ENCODE measurements at regions not wholly inside any gene's neighbourhood (a gene's known extent, or its start where the extent isn't known, plus 50 kb on each side); places are given as distances from the start of the nearest gene placed in this dataset.

- peaks cover 27% of the 10 kb centered on the region for H3K27me3 ChIP-seq (ENCODE audit: low read length)
- no peaks in the 10 kb centered on the region for H3K79me2 ChIP-seq (ENCODE audit: low read length)
- H3K9me3 ChIP-seq (ENCODE audit: low read length), result no peaks in the 10 kb centered on the region
- intact Hi-C loops (cut with micrococcal nuclease), result no loop called here
- no peaks in the 10 kb centered on the region for H3K9me2 ChIP-seq (replicated peaks; ENCODE audit: low read length)
- no peak for ATAC-seq
- no peak overlapping the region for H2AFZ ChIP-seq (ENCODE audit: low read length)
- H3K4me2 ChIP-seq (ENCODE audit: low read length), result no peak overlapping the region
- POLR2A ChIA-PET (ENCODE audit: unreplicated experiment), result no interaction called here
- H3K4me3 ChIP-seq (ENCODE audit: low read length), result no peak overlapping the region
- H4K20me1 ChIP-seq (ENCODE audit: low read length), result no peaks in the 10 kb centered on the region
- no peak overlapping the region for H3K27ac ChIP-seq (ENCODE audit: low read length)
- H3K9ac ChIP-seq (ENCODE audit: low read length), result no peak overlapping the region
- no peaks in the 10 kb centered on the region for H3K4me1 ChIP-seq (ENCODE audit: insufficient read depth, low read length)
- DNase-seq, result no peak
- H3K36me3 ChIP-seq (ENCODE audit: low read depth, low read length), result no peaks in the 10 kb centered on the region
- CTCF ChIA-PET, result no interaction called here
- TF ChIP-seq EZH2 (IDR thresholded peaks at IDR 0.05; ENCODE audit: low read length, unreplicated experiment), result no peak
- TF ChIP-seq EZH2phosphoT487 (IDR thresholded peaks at IDR 0.05; ENCODE audit: borderline replicate concordance, low read length), result no peak
- no peaks in the 10 kb centered on the region for H3F3A ChIP-seq (ENCODE audit: low read length, unreplicated experiment)
- BruUV-seq (replicated peaks), result no TSS peak
Measured at GRCh38 chr2:128774320-128775216, 455.9 kb upstream of the HS6ST1 start.

- Histone ChIP-seq H3K9me3 (ENCODE audit: low read length) (no peaks in the 10 kb centered on the region), H3K4me1 (ENCODE audit: insufficient read depth, low read length) (no peaks in the 10 kb centered on the region), H3K9ac (ENCODE audit: low read length) (no peak overlapping the region), H3K27ac (ENCODE audit: low read length) (no peak overlapping the region), H3K9me2 (replicated peaks; ENCODE audit: low read length) (no peaks in the 10 kb centered on the region), H4K20me1 (ENCODE audit: low read length) (no peaks in the 10 kb centered on the region), H3K4me2 (ENCODE audit: low read length) (no peak overlapping the region), H3K79me2 (ENCODE audit: low read length) (no peaks in the 10 kb centered on the region), H3K4me3 (ENCODE audit: low read length) (no peak overlapping the region), H2AFZ (ENCODE audit: low read length) (no peak overlapping the region), H3K27me3 (ENCODE audit: low read length) (peaks cover 27% of the 10 kb centered on the region), H3F3A (ENCODE audit: low read length, unreplicated experiment) (no peaks in the 10 kb centered on the region), H3K36me3 (ENCODE audit: low read depth, low read length) (no peaks in the 10 kb centered on the region)
- intact Hi-C loops (cut with micrococcal nuclease), result no loop called here
- ChIA-PET POLR2A (ENCODE audit: unreplicated experiment) (no interaction called here), CTCF (no interaction called here)
- no TSS peak for BruUV-seq (replicated peaks)
- DNase-seq, result no peak
- TF ChIP-seq CTCF (conservative IDR thresholded peaks at IDR 0.05; ENCODE audit: low read depth, low read length) (no peak), EZH2 (IDR thresholded peaks at IDR 0.05; ENCODE audit: low read length, unreplicated experiment) (no peak), EZH2phosphoT487 (IDR thresholded peaks at IDR 0.05; ENCODE audit: borderline replicate concordance, low read length) (no peak)
- no peak for ATAC-seq
Measured at GRCh38 chr2:128775217-128775913, 456.7 kb upstream of the HS6ST1 start.

GRCh38 chr2:128775914-128776285, 457.2 kb upstream of the HS6ST1 start:
- no peaks in the 10 kb centered on the region for H3F3A ChIP-seq (ENCODE audit: low read length, unreplicated experiment)
- H3K4me3 ChIP-seq (ENCODE audit: low read length), result no peak overlapping the region
- TF ChIP-seq EZH2phosphoT487 (IDR thresholded peaks at IDR 0.05; ENCODE audit: borderline replicate concordance, low read length), result no peak
- TF ChIP-seq CTCF (conservative IDR thresholded peaks at IDR 0.05; ENCODE audit: low read depth, low read length), result no peak
- no peak for TF ChIP-seq EZH2 (IDR thresholded peaks at IDR 0.05; ENCODE audit: low read length, unreplicated experiment)
- intact Hi-C loops (cut with micrococcal nuclease), result no loop called here
- H3K9ac ChIP-seq (ENCODE audit: low read length), result no peak overlapping the region
- ChIA-PET POLR2A (ENCODE audit: unreplicated experiment) (no interaction called here), CTCF (no interaction called here)
- H3K27ac ChIP-seq (ENCODE audit: low read length), result no peak overlapping the region
- no peaks in the 10 kb centered on the region for H3K79me2 ChIP-seq (ENCODE audit: low read length)
- ATAC-seq, result no peak
- BruUV-seq (replicated peaks), result no TSS peak
- no peak overlapping the region for H2AFZ ChIP-seq (ENCODE audit: low read length)
- no peaks in the 10 kb centered on the region for H3K9me3 ChIP-seq (ENCODE audit: low read length)
- peaks cover 27% of the 10 kb centered on the region for H3K27me3 ChIP-seq (ENCODE audit: low read length)
- no peaks in the 10 kb centered on the region for H4K20me1 ChIP-seq (ENCODE audit: low read length)
- no peaks in the 10 kb centered on the region for H3K9me2 ChIP-seq (replicated peaks; ENCODE audit: low read length)
- no peaks in the 10 kb centered on the region for H3K4me1 ChIP-seq (ENCODE audit: insufficient read depth, low read length)
- H3K36me3 ChIP-seq (ENCODE audit: low read depth, low read length), result no peaks in the 10 kb centered on the region
- no peak for DNase-seq
- no peak overlapping the region for H3K4me2 ChIP-seq (ENCODE audit: low read length)
